Subcutaneous abdominal adipose tissue (tissue), 5 donors: ENCODE measurements at regions not wholly inside any gene's neighbourhood (a gene's known extent, or its start where the extent isn't known, plus 50 kb on each side); places are given as distances from the start of the nearest gene placed in this dataset.

Source experiments
- H3K27ac ChIP-seq: one replicate; pipeline ENCODE4 v1.7.0; 2013; ENCODE audit warnings: low read depth, mild to moderate bottlenecking, inconsistent platforms, low read length, moderate library complexity
- H3K27me3 ChIP-seq, 5 donors: one replicate each; pipeline ENCODE4 v1.7.0; 2013; ENCODE audit warnings: low read length in 5 of 5, inconsistent platforms in 1 of 5; ENCODE audit not compliant: control insufficient read depth in 5 of 5, insufficient read depth in 4 of 5
- H3K36me3 ChIP-seq, 5 donors: one replicate each; pipeline ENCODE4 v1.7.0; 2013; ENCODE audit warnings: low read length in 5 of 5; ENCODE audit not compliant: control insufficient read depth in 5 of 5, insufficient read depth in 5 of 5
- H3K4me1 ChIP-seq, 5 donors: one replicate each; pipeline ENCODE4 v1.7.0; 2013; ENCODE audit warnings: low read length in 5 of 5, mild to moderate bottlenecking in 3 of 5, moderate library complexity in 1 of 5; ENCODE audit not compliant: control insufficient read depth in 5 of 5, insufficient read depth in 5 of 5
- H3K4me3 ChIP-seq, 5 donors: one replicate each; pipeline ENCODE4 v1.7.0; 2013; ENCODE audit warnings: low read length in 5 of 5, low read depth in 1 of 5
- H3K9ac ChIP-seq, 5 donors: one replicate each; pipeline ENCODE4 v1.7.0; 2013; ENCODE audit warnings: low read length in 5 of 5, mild to moderate bottlenecking in 4 of 5, moderate library complexity in 3 of 5
- H3K9me3 ChIP-seq, 5 donors: one replicate each; pipeline ENCODE4 v1.7.0; 2013; ENCODE audit warnings: low read length in 5 of 5; ENCODE audit not compliant: control insufficient read depth in 5 of 5
- donor health status: healthy.
- donor health status: healthy.
- donor health status: healthy.
- donor health status: healthy.
- donor health status: healthy.

GRCh38 chr3:162491952-162492351 lies 995.3 kb downstream of the OTOL1 start:
- peaks cover 0 to 14% (median 0%) of the 10 kb centered on the region in 5 donors for H3K9me3 ChIP-seq
- H3K27ac ChIP-seq: no peak overlapping the region
- no peaks in the 10 kb centered on the region for H3K36me3 ChIP-seq
- no peaks in the 10 kb centered on the region for H3K27me3 ChIP-seq
- no peaks in the 10 kb centered on the region for H3K4me1 ChIP-seq
- H3K4me3 ChIP-seq: no peak overlapping the region
- no peak overlapping the region for H3K9ac ChIP-seq

GRCh38 chr3:162492446-162493081 lies 996.0 kb downstream of the OTOL1 start:
- Histone ChIP-seq H3K9me3 (peaks cover 0 to 14% (median 0%) of the 10 kb centered on the region in 5 donors), H3K4me3 (no peak overlapping the region), H3K36me3 (no peaks in the 10 kb centered on the region), H3K4me1 (no peaks in the 10 kb centered on the region), H3K27me3 (no peaks in the 10 kb centered on the region), H3K9ac (no peak overlapping the region), H3K27ac (no peak overlapping the region)

- Histone ChIP-seq H3K27ac (no peak overlapping the region), H3K4me1 (no peaks in the 10 kb centered on the region), H3K27me3 (no peaks in the 10 kb centered on the region), H3K9me3 (peaks cover 0 to 14% (median 0%) of the 10 kb centered on the region in 5 donors), H3K4me3 (no peak overlapping the region), H3K36me3 (no peaks in the 10 kb centered on the region), H3K9ac (no peak overlapping the region)
Measured at GRCh38 chr3:162498626-162499025, 1002.0 kb downstream of the OTOL1 start.

- Histone ChIP-seq H3K27me3 (no peaks in the 10 kb centered on the region), H3K9me3 (no peaks in the 10 kb centered on the region), H3K9ac (no peak overlapping the region), H3K36me3 (no peaks in the 10 kb centered on the region), H3K27ac (no peak overlapping the region), H3K4me3 (no peak overlapping the region), H3K4me1 (no peaks in the 10 kb centered on the region)
Measured at GRCh38 chr3:162507397-162507796, 1010.8 kb downstream of the OTOL1 start.

- no peak overlapping the region for H3K9ac ChIP-seq
- H3K27me3 ChIP-seq: no peaks in the 10 kb centered on the region
- H3K36me3 ChIP-seq: no peaks in the 10 kb centered on the region
- no peaks in the 10 kb centered on the region for H3K9me3 ChIP-seq
- H3K4me1 ChIP-seq: no peaks in the 10 kb centered on the region
- H3K27ac ChIP-seq: no peak overlapping the region
- no peak overlapping the region for H3K4me3 ChIP-seq
Measured at GRCh38 chr3:162512488-162512887, 1015.9 kb downstream of the OTOL1 start.

GRCh38 chr3:162517110-162517509 lies 1020.5 kb downstream of the OTOL1 start:
- Histone ChIP-seq H3K27ac (no peak overlapping the region), H3K4me1 (no peaks in the 10 kb centered on the region), H3K36me3 (no peaks in the 10 kb centered on the region), H3K27me3 (no peaks in the 10 kb centered on the region), H3K9me3 (no peaks in the 10 kb centered on the region), H3K4me3 (no peak overlapping the region), H3K9ac (no peak overlapping the region)

GRCh38 chr3:162521669-162522068 lies 1025.1 kb downstream of the OTOL1 start:
- H3K36me3 ChIP-seq: no peaks in the 10 kb centered on the region
- no peak overlapping the region for H3K4me3 ChIP-seq
- H3K27ac ChIP-seq: no peak overlapping the region
- no peaks in the 10 kb centered on the region for H3K27me3 ChIP-seq
- no peak overlapping the region for H3K9ac ChIP-seq
- H3K4me1 ChIP-seq: peaks cover 0 to 9% (median 4%) of the 10 kb centered on the region in 5 donors
- H3K9me3 ChIP-seq: no peaks in the 10 kb centered on the region

GRCh38 chr3:162525066-162525742 lies 1028.6 kb downstream of the OTOL1 start:
- peaks cover 0 to 9% (median 4%) of the 10 kb centered on the region in 5 donors for H3K4me1 ChIP-seq
- H3K27ac ChIP-seq: no peak overlapping the region
- no peak overlapping the region for H3K4me3 ChIP-seq
- H3K9me3 ChIP-seq: no peaks in the 10 kb centered on the region
- no peaks in the 10 kb centered on the region for H3K36me3 ChIP-seq
- H3K9ac ChIP-seq: no peak overlapping the region
- H3K27me3 ChIP-seq: no peaks in the 10 kb centered on the region

- Histone ChIP-seq H3K4me1 (peaks cover 0 to 9% (median 4%) of the 10 kb centered on the region in 5 donors), H3K27me3 (no peaks in the 10 kb centered on the region), H3K27ac (no peak overlapping the region), H3K9ac (no peak overlapping the region), H3K4me3 (no peak overlapping the region), H3K9me3 (peaks cover 0 to 3% (median 0%) of the 10 kb centered on the region in 5 donors), H3K36me3 (no peaks in the 10 kb centered on the region)
Measured at GRCh38 chr3:162525771-162526170, 1029.2 kb downstream of the OTOL1 start.

- no peaks in the 10 kb centered on the region for H3K4me1 ChIP-seq
- H3K9me3 ChIP-seq: peaks cover 0 to 3% (median 0%) of the 10 kb centered on the region in 5 donors
- H3K4me3 ChIP-seq: no peak overlapping the region
- no peaks in the 10 kb centered on the region for H3K27me3 ChIP-seq
- H3K9ac ChIP-seq: no peak overlapping the region
- H3K36me3 ChIP-seq: no peaks in the 10 kb centered on the region
- no peak overlapping the region for H3K27ac ChIP-seq
Measured at GRCh38 chr3:162534431-162534830, 1037.8 kb downstream of the OTOL1 start.
